ENCODE measurements at regions not wholly inside any gene's neighbourhood (a gene's known extent, or its start where the extent isn't known, plus 50 kb on each side); places are given as distances from the start of the nearest gene placed in this dataset.
A peak's percentile ranks its signal among the peaks of the same experiment; 100 is the strongest.

DNA sequence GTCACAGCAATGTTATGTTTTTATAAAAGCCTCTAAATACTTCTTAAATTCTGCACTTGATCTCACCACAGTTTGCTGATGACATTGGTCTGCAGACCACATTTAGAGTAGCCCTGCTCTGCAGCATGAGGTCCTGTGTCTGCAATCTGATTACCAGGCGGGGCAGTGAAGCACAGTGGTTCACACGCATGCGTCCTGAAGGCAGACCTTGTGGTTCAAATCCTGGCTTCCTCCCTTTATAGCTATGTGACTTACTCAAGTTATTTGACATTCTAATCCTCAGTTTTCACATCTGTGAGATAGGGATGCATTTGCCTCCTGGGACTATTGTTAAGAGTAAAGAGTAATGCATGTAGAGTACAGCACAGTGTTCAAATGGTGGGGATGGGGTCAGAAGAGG, 50.3 kb downstream of the BMAL2 start:
- DNase-seq = no peak

DNA sequence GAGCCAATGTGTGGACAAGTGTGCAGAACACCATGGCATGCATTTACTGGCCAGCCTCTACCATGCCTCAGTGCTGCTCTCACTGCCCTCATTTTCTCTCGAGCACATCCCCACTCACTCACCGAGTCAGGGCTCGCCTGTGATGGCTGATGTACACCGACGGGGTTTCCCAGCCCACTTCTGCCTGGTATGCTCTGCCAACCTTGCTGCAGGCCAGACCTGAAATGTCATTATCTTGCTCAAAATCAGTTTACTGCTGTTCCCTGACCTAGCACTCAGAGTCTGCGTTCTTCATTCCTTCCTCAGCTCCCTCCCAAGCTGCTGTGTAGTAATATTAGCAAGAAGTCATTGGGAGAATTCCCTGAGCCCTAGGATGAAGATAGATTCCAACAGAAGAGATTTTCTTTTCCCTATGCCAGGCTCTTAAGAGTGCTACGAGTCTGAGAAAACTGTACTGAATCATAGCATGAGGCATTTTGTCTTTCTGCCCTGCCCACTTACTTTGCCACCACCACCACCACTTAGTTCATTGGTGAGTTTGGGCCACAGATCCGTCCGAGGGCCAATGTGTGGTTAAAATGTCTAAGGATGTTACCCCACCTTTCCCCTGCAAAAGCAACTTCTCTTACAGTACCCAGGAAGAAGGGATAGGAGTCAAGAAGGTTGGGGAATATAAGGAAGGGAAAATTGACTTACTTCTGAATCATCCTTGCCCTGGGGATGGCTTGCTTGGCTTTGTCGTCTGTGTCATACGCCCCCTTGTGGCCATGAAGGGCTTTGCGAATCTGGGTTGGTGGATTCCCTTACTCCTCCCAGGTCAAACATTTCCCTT, 51.0 kb downstream of the BMAL2 start:
- peak; percentile 85 for DNase-seq

DNA sequence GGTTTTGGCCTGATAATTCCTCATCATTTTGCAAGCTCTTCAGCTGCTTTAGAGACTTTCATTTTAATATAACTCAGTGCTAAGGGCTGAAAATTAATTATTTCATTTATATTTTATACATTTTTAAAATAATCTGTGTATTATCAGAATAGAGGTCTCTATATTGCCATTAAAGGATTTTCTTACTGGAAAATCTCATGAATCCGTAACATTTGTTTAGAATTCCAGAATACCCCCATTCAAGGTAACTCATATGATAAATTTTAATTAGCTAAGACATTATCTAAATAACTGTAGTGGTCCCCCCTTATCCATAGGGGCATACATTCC, 51.6 kb downstream of the BMAL2 start:
- DNase-seq = no peak

DNA sequence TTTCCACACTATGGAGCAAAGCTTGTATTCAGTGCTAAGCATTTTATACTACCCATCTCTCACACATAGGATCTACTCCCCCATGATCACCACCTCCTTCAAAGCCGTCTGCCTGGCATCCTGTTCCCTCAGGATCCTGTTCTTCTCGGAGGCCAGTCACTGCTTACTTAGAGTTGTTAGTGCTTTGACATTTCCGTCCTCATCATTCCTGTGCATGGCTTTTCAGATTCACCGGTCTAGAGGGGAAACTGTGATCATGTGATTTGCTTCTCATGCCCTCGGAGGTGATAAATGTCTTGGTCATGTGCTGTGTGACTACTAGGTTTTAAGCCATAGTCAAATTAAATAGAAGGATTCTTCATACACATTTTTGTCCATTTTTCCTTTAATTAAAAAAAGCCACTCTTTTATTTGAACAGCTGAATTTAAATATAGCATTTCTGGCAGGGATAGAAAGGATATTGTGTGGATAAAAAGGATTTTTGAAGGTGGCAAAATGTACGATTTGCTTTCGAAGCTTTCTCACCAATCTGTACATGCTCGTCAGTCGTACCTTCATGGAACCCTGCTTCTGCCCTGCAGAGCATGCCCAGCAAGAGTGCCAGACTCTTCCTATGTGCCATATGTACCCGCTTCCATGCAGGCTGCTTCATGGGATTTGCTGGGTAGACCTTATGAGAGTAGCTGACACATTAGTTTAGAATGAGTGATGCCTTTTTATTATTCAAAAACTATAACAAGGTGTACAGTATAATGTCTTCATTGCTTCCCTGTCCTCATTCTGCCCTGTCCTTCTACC, 53.3 kb downstream of the BMAL2 start:
- no peak for DNase-seq

DNA sequence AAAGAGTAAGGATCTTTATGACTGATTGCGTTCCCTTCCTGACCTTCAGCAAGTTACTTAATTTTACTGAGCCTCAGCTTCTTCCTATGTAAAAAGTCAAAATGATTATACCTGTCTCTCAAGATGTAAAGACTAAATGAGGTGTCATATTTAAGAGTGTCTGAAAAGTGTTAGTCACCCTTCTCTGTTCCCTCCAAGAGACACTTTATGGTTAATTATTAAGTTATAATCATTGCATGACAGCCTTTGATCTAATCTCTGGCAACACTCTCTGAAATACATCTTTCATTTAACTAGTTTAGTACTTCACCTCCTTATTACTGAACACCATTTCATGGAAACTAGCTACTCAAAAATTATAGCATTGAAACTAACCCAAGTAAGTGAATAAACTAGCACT, 54.8 kb downstream of the BMAL2 start:
- no peak for DNase-seq

DNA sequence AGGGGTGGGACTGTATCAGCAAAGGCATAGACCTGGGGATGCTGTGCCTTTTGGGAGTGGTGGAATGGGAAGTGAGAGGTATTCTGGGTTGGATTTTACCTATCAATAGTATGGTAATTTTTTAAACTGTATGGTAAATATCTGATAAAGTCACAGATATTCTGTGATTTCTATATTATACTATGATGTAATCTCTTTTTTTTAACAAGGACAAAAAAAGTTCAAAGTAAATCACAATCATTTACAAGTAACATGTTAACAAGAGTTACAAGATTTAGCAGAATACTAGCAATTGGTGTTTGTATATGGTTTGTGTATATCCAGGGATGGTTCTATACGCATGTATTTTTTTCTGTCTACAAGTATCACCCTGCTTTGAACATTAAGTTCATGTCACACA, 56.0 kb downstream of the BMAL2 start:
- no peak for DNase-seq

DNA sequence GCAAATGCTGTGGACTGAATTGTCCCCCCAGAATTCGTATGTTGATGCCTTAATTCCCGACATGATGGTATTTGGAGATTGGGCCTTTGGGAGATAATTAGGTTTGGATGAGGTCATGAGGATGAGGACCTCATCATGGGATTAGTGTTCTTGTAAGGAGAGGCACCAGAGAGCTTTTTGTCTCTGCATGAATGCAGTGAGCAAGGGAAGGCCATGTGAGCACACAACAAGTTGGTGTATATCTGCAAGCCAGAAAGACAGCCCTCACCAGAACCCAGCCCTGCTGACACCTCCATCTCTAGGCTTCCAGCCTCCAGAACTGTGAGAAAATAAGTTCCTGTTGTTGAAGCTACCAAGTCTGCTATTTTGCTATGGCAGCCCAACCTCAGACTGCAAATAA, 51.9 kb upstream of the SMCO2 start:
- no peak for DNase-seq

DNA sequence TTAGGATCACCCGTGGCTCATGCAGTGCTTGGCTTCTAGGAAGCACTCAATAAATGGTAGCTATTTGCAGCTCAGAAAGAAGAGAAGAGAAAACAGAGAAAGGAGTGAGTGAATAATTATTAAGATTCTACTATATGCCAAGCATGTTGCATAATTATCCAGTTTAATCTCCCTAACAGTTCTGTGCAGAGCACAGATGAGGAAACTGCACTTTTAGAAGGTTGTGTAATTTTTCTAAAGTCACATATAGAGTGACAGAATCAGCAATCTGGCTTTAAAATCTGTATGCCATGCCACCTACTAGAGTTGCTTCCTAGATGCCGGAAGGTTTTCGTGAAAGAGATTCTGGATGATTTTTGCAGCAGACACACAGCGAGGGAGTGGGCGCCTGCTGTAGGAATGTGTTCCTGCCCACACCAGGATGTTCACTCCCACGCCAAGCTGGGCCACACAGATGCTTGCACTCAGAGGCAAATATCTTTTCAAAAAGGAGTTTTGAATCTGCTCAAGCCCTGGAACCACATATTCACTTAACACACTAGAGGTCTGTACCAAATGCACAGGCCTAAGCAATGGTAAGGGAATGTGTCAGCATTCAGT, 50.2 kb upstream of the SMCO2 start:
- peak; percentile 26 for DNase-seq

All from hematopoietic multipotent progenitor cell treated with erythropoietin and hydrocortisone succinate and interleukin-3 and kit ligand, for 6 days (in vitro differentiated cells).